SK-N-SH (cell line): ENCODE measurements at regions not wholly inside any gene's neighbourhood (a gene's known extent, or its start where the extent isn't known, plus 50 kb on each side); places are given as distances from the start of the nearest gene placed in this dataset.

ENCODE experiments used
- CTCF ChIA-PET: fragments of 300-600, 350-600 bp; formaldehyde crosslinking; extraction: SDS; loops from one replicate; lab custom pipeline; 2021; lab: Yijun Ruan, JAX
- POLR2A ChIA-PET: fragments of 350-600 bp; sonication (Branson Sonifier 250); formaldehyde crosslinking; extraction: SDS; loops from one replicate; lab custom pipeline; 2020; ENCODE audit warnings: antibody characterized with exemption, inconsistent platforms; lab: Yijun Ruan, JAX
- DNase-seq: peaks from one replicate; pipeline ENCODE4 v3.0.0; 2012
- H2AFZ ChIP-seq: fragments of 200-600 bp; sonication (generic); 2 replicates; pipeline ENCODE4 v1.8.1; 2016; ENCODE audit warnings: antibody characterized with exemption, mild to moderate bottlenecking, low read depth
- H3F3A ChIP-seq: fragments of 200-600 bp; sonication (generic); replicated peaks from 2 replicates; pipeline ENCODE3; 2016; ENCODE audit warnings: antibody characterized with exemption, mild to moderate bottlenecking; ENCODE audit not compliant: insufficient read depth
- H3K27ac ChIP-seq, 2 experiments: fragments of 200-500 bp in 1 of 2; fragments of 200-600 bp in 1 of 2; sonication (Bioruptor generic) in 1 of 2; sonication (generic), shearing (Covaris generic) in 1 of 2; 2 replicates each; pipeline versions ENCODE4 v1.5.1 to v1.6.1; 2014 to 2016; ENCODE audit warnings: low read depth in 2 of 2, inconsistent platforms in 1 of 2, low read length in 1 of 2, mild to moderate bottlenecking in 1 of 2, mixed read lengths in 1 of 2
- H3K27me3 ChIP-seq: fragments of 200-600 bp; sonication (generic), shearing (Covaris generic); 2 replicates; pipeline ENCODE4 v1.6.1; 2016; ENCODE audit warnings: mixed run types; ENCODE audit not compliant: insufficient read depth
- H3K36me3 ChIP-seq, 2 experiments: fragments of 200-500 bp in 1 of 2; fragments of 200-600 bp in 1 of 2; sonication (Bioruptor generic) in 1 of 2; sonication (generic) in 1 of 2; replicated peaks in 1 of 2; 2 replicates each; pipeline versions ENCODE3 to v1.5.1; 2014 to 2016; ENCODE audit warnings: low read length in 1 of 2, mild to moderate bottlenecking in 1 of 2; ENCODE audit not compliant: insufficient read depth in 2 of 2, control insufficient read depth in 1 of 2
- H3K4me1 ChIP-seq, 2 experiments: fragments of 200-500 bp in 1 of 2; fragments of 200-600 bp in 1 of 2; sonication (Bioruptor generic) in 1 of 2; sonication (generic), shearing (Covaris generic) in 1 of 2; 2 replicates each; pipeline versions ENCODE4 v1.5.1 to v1.6.1; 2014 to 2016; ENCODE audit warnings: low read depth in 1 of 2, low read length in 1 of 2, mixed run types in 1 of 2; ENCODE audit not compliant: insufficient read depth in 2 of 2, control insufficient read depth in 1 of 2
- H3K4me2 ChIP-seq: fragments of 200-600 bp; sonication (generic), shearing (Covaris generic); 2 replicates; pipeline ENCODE4 v1.6.1; 2017; ENCODE audit warnings: mixed run types
- H3K4me3 ChIP-seq, 2 experiments: fragments of 200-500 bp in 1 of 2; fragments of 200-600 bp in 1 of 2; sonication (Bioruptor generic) in 1 of 2; sonication (generic), shearing (Covaris generic) in 1 of 2; 2 replicates each; pipeline versions ENCODE4 v1.5.1 to v1.8.1; 2014 to 2016; ENCODE audit warnings: low read depth in 2 of 2, inconsistent platforms in 1 of 2, low read length in 1 of 2, mild to moderate bottlenecking in 1 of 2, mixed read lengths in 1 of 2, moderate library complexity in 1 of 2
- H3K79me2 ChIP-seq: fragments of 200-600 bp; sonication (generic); 2 replicates; pipeline ENCODE4 v1.8.1; 2017; ENCODE audit warnings: mild to moderate bottlenecking; ENCODE audit not compliant: insufficient read depth
- H3K9ac ChIP-seq: fragments of 200-600 bp; sonication (generic); 2 replicates; pipeline ENCODE4 v1.6.1; 2017; ENCODE audit warnings: mixed run types
- H3K9me2 ChIP-seq: fragments of 200-600 bp; sonication (generic); 2 replicates; pipeline ENCODE4 v1.6.1; 2017; ENCODE audit warnings: mixed run types
- H3K9me3 ChIP-seq: fragments of 200-600 bp; sonication (generic); 2 replicates; pipeline ENCODE4 v1.6.1; 2017; ENCODE audit warnings: mixed run types, mild to moderate bottlenecking, moderate library complexity
- H4K20me1 ChIP-seq: fragments of 200-600 bp; sonication (generic); 2 replicates; pipeline ENCODE4 v1.6.1; 2017; ENCODE audit warnings: mild to moderate bottlenecking, mixed run types; ENCODE audit not compliant: insufficient read depth
- CHD2 ChIP-seq: fragments of 150-350 bp; IDR thresholded peaks from 2 replicates; pipeline ENCODE4 v1.6.1; 2018; ENCODE audit warnings: low read length; ENCODE audit not compliant: partially characterized antibody
- ELF1 ChIP-seq: IDR thresholded peaks from 2 replicates; pipeline ENCODE4 v1.4.0; 2012
- FOXM1 ChIP-seq: IDR thresholded peaks from 2 replicates; pipeline ENCODE4 v1.4.0; 2012; ENCODE audit warnings: low read depth, mild to moderate bottlenecking
- GATA2 ChIP-seq: sonication (generic); formaldehyde crosslinking; IDR thresholded peaks from 2 replicates; pipeline ENCODE4 v1.5.0; 2020; ENCODE audit warnings: mild to moderate bottlenecking, missing genetic modification reagents
- JUND ChIP-seq: IDR thresholded peaks from 2 replicates; pipeline ENCODE4 v1.4.0; 2012
- MAX ChIP-seq: IDR thresholded peaks from 2 replicates; pipeline ENCODE4 v1.4.0; 2012; ENCODE audit warnings: low read depth
- MEF2A ChIP-seq: IDR thresholded peaks from 2 replicates; pipeline ENCODE4 v1.4.0; 2012; ENCODE audit warnings: low read depth, borderline replicate concordance
- NFIC ChIP-seq: IDR thresholded peaks from 2 replicates; pipeline ENCODE4 v1.4.0; 2012; ENCODE audit warnings: borderline replicate concordance
- NRF1 ChIP-seq: IDR thresholded peaks from 2 replicates; pipeline ENCODE4 v1.6.1; 2012; ENCODE audit warnings: low read depth, mild to moderate bottlenecking, low read length
- POLR2AphosphoS5 ChIP-seq: IDR thresholded peaks from 2 replicates; pipeline ENCODE4 v1.6.1; 2012; ENCODE audit warnings: low read depth, low read length
- RAD21 ChIP-seq: IDR thresholded peaks from 2 replicates; pipeline ENCODE4 v1.6.1; 2012; ENCODE audit warnings: mild to moderate bottlenecking, low read length
- RCOR1 ChIP-seq: fragments of 150-350 bp; IDR thresholded peaks from 2 replicates; pipeline ENCODE4 v1.6.1; 2017; ENCODE audit warnings: antibody characterized with exemption, low read length
- RFX5 ChIP-seq: IDR thresholded peaks from 2 replicates; pipeline ENCODE4 v1.6.1; 2012; ENCODE audit warnings: mild to moderate bottlenecking, improper control_type of control experiment, low read length
- SIN3A ChIP-seq: IDR thresholded peaks from 2 replicates; pipeline ENCODE4 v1.6.1; 2012; ENCODE audit warnings: low read depth, mild to moderate bottlenecking, low read length, moderate library complexity, borderline replicate concordance
- SMC3 ChIP-seq: IDR thresholded peaks from 2 replicates; pipeline ENCODE4 v1.6.1; 2012; ENCODE audit warnings: low read depth, low read length, improper control_type of control experiment
- TEAD4 ChIP-seq: IDR thresholded peaks from 2 replicates; pipeline ENCODE4 v1.4.0; 2012; ENCODE audit warnings: mild to moderate bottlenecking, borderline replicate concordance; ENCODE audit not compliant: insufficient read depth
- WGBS: methylation state at CpG from one replicate; pipeline ENCODE4 v1.1.6; 2017; ENCODE audit warnings: low lambda C conversion rate; 5-methylcytosine and 5-hydroxymethylcytosine counted together
- TF ChIP-seq, protein P1 (sequence below): fragments of 200-600 bp; sonication (generic); IDR thresholded peaks from 2 replicates; pipeline ENCODE4 v1.6.1; 2017; ENCODE audit warnings: antibody characterized with exemption, mild to moderate bottlenecking, moderate library complexity

- Histone ChIP-seq H3K9me3 (no peaks in the 10 kb centered on the region; the same call in 1 of the 2 replicates), H3K4me3 (no peak overlapping the region), H3K4me1 (no peaks in the 10 kb centered on the region), H3K9ac (no peak overlapping the region), H3K27ac (no peak overlapping the region), H3K27me3 (no peaks in the 10 kb centered on the region), H3K36me3 (no peaks in the 10 kb centered on the region), H2AFZ (no peak overlapping the region), H3K9me2 (no peaks in the 10 kb centered on the region), H3F3A (no peaks in the 10 kb centered on the region), H3K4me2 (no peak overlapping the region), H3K79me2 (no peaks in the 10 kb centered on the region), H4K20me1 (no peaks in the 10 kb centered on the region)
- CTCF ChIA-PET: no interaction called here
- DNase-seq: no peak
- TF ChIP-seq POLR2AphosphoS5 (no peak), GATA2 (CRISPR knock-in tag) (no peak), MAX (no peak), JUND (no peak), NFIC (no peak), FOXM1 (no peak), RAD21 (no peak), RCOR1 (no peak), NRF1 (no peak), RFX5 (no peak)
- POLR2A ChIA-PET: no interaction called here
Measured at GRCh38 chr21:24197923-24198322, 1409.4 kb downstream of the MRPL39 start.

DNA sequence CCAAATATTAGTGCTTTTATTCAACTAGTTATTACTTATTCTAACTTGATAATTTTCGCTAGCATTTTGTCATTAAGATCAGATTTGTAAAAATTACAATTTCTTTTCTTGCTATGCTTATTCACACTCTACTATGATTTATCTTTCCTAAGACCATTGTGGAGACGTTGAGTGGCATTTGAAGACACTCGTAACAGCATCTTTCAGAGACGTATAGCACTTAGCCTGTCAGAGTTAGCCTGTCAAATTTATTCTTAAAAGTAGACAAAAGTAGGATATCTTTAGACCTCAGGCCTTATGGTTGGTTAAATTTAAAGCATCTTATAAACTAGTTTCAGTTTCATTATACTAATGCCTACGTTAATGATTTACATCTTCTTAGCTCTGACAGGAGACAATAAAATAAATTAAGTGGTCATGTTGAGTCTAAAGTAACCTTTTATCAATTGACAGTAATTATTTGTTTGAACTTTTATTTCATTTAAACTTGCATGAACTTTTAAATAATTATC is 1410.1 kb downstream of the MRPL39 start:
- Histone ChIP-seq H3K4me1 (no peaks in the 10 kb centered on the region), H4K20me1 (no peaks in the 10 kb centered on the region), H2AFZ (no peak overlapping the region), H3K36me3 (no peaks in the 10 kb centered on the region), H3K9me2 (no peaks in the 10 kb centered on the region), H3K79me2 (no peaks in the 10 kb centered on the region), H3F3A (no peaks in the 10 kb centered on the region), H3K27ac (no peak overlapping the region), H3K9me3 (no peaks in the 10 kb centered on the region; the same call in 1 of the 2 replicates), H3K27me3 (no peaks in the 10 kb centered on the region), H3K4me2 (no peak overlapping the region), H3K4me3 (no peak overlapping the region), H3K9ac (no peak overlapping the region)
- WGBS: 80% methylated on average over 5 of the region's 5 CpGs
- CTCF ChIA-PET: no interaction called here
- POLR2A ChIA-PET: no interaction called here
- DNase-seq: no peak
- TF ChIP-seq, protein P1, sequence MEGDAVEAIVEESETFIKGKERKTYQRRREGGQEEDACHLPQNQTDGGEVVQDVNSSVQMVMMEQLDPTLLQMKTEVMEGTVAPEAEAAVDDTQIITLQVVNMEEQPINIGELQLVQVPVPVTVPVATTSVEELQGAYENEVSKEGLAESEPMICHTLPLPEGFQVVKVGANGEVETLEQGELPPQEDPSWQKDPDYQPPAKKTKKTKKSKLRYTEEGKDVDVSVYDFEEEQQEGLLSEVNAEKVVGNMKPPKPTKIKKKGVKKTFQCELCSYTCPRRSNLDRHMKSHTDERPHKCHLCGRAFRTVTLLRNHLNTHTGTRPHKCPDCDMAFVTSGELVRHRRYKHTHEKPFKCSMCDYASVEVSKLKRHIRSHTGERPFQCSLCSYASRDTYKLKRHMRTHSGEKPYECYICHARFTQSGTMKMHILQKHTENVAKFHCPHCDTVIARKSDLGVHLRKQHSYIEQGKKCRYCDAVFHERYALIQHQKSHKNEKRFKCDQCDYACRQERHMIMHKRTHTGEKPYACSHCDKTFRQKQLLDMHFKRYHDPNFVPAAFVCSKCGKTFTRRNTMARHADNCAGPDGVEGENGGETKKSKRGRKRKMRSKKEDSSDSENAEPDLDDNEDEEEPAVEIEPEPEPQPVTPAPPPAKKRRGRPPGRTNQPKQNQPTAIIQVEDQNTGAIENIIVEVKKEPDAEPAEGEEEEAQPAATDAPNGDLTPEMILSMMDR: no peak
- TF ChIP-seq SMC3 (no peak), MEF2A (no peak), ELF1 (no peak), CHD2 (no peak), SIN3A (no peak), MAX (no peak), GATA2 (CRISPR knock-in tag) (no peak), FOXM1 (no peak), TEAD4 (no peak)
